ENCODE measurements at regions not wholly inside any gene's neighbourhood (a gene's known extent, or its start where the extent isn't known, plus 50 kb on each side); places are given as distances from the start of the nearest gene placed in this dataset.
A peak's percentile ranks its signal among the peaks of the same experiment; 100 is the strongest.
"Not testable (repeated sequence)": the region's sequence is repeated elsewhere in the genome, so short reads cannot be mapped to it uniquely, and the experiment has no call there.

GRCh38 chr3:102006812-102007485, 157.6 kb downstream of the NFKBIZ start:
- peak; percentile 97 for ATAC-seq
- TF ChIP-seq ZNF70 (CRISPR knock-in tag; IDR thresholded peaks at IDR 0.05) (no peak), OSR1 (CRISPR knock-in tag; IDR thresholded peaks at IDR 0.05) (no peak), TCF4 (CRISPR knock-in tag; IDR thresholded peaks at IDR 0.05; ENCODE audit: borderline replicate concordance) (no peak), TOX (CRISPR knock-in tag; IDR thresholded peaks at IDR 0.05; ENCODE audit: borderline replicate concordance) (no peak), PPARA (CRISPR knock-in tag; IDR thresholded peaks at IDR 0.05; ENCODE audit: borderline replicate concordance) (no peak), ZFP30 (CRISPR knock-in tag; IDR thresholded peaks at IDR 0.05) (no peak), ZFP3 (CRISPR knock-in tag; IDR thresholded peaks at IDR 0.05) (peak; percentile 30; the same call in 1 of the 2 replicates), GLIS3 (CRISPR knock-in tag; IDR thresholded peaks at IDR 0.05) (no peak), BACH2 (CRISPR knock-in tag; IDR thresholded peaks at IDR 0.05; ENCODE audit: borderline replicate concordance) (no peak), PATZ1 (CRISPR knock-in tag; IDR thresholded peaks at IDR 0.05; ENCODE audit: borderline replicate concordance) (no peak), POU6F1 (CRISPR knock-in tag; IDR thresholded peaks at IDR 0.05; ENCODE audit: borderline replicate concordance, low read depth) (no peak), CSDC2 (CRISPR knock-in tag; IDR thresholded peaks at IDR 0.05) (no peak), SNAI2 (CRISPR knock-in tag; IDR thresholded peaks at IDR 0.05) (no peak), ESRRG (CRISPR knock-in tag; IDR thresholded peaks at IDR 0.05) (no peak), CREB5 (CRISPR knock-in tag; IDR thresholded peaks at IDR 0.05; ENCODE audit: low read depth) (no peak), ISL1 (CRISPR knock-in tag; IDR thresholded peaks at IDR 0.05) (peak; percentile 95), TSHZ2 (CRISPR knock-in tag; IDR thresholded peaks at IDR 0.05) (no peak)

GRCh38 chr3:102008436-102008835, 159.1 kb downstream of the NFKBIZ start:
- ATAC-seq, result not testable (repeated sequence)

GRCh38 chr3:102016417-102016816, 167.1 kb downstream of the NFKBIZ start:
- ATAC-seq, result no peak
- no peak for TF ChIP-seq ZFP30 (CRISPR knock-in tag; IDR thresholded peaks at IDR 0.05)
- no peak for TF ChIP-seq ZFP3 (CRISPR knock-in tag; IDR thresholded peaks at IDR 0.05)
- no peak for TF ChIP-seq TSHZ2 (CRISPR knock-in tag; IDR thresholded peaks at IDR 0.05)
- TF ChIP-seq OSR1 (CRISPR knock-in tag; IDR thresholded peaks at IDR 0.05), result no peak
- TF ChIP-seq CSDC2 (CRISPR knock-in tag; IDR thresholded peaks at IDR 0.05), result no peak
- TF ChIP-seq SNAI2 (CRISPR knock-in tag; IDR thresholded peaks at IDR 0.05), result no peak
- TF ChIP-seq ESRRG (CRISPR knock-in tag; IDR thresholded peaks at IDR 0.05), result no peak
- no peak for TF ChIP-seq PATZ1 (CRISPR knock-in tag; IDR thresholded peaks at IDR 0.05; ENCODE audit: borderline replicate concordance)
- TF ChIP-seq BACH2 (CRISPR knock-in tag; IDR thresholded peaks at IDR 0.05; ENCODE audit: borderline replicate concordance), result no peak
- TF ChIP-seq ISL1 (CRISPR knock-in tag; IDR thresholded peaks at IDR 0.05), result no peak
- no peak for TF ChIP-seq TOX (CRISPR knock-in tag; IDR thresholded peaks at IDR 0.05; ENCODE audit: borderline replicate concordance)
- TF ChIP-seq CREB5 (CRISPR knock-in tag; IDR thresholded peaks at IDR 0.05; ENCODE audit: low read depth), result no peak
- TF ChIP-seq ZNF70 (CRISPR knock-in tag; IDR thresholded peaks at IDR 0.05), result no peak
